IMR-90 (cell line): ENCODE measurements at regions not wholly inside any gene's neighbourhood (a gene's known extent, or its start where the extent isn't known, plus 50 kb on each side); places are given as distances from the start of the nearest gene placed in this dataset.

Source experiments
- BHLHE40 ChIP-seq: fragments of 150-350 bp; IDR thresholded peaks from 2 replicates; pipeline ENCODE4 v1.6.1; 2016; ENCODE audit warnings: mild to moderate bottlenecking, low read depth, low read length
- CEBPB ChIP-seq: IDR thresholded peaks from 2 replicates; pipeline ENCODE4 v1.6.1; 2012; ENCODE audit warnings: low read depth, low read length, improper control_type of control experiment
- CHD1 ChIP-seq: IDR thresholded peaks from 2 replicates; pipeline ENCODE4 v1.6.1; 2012; ENCODE audit warnings: low read depth, low read length, improper control_type of control experiment
- CTCF ChIP-seq: conservative IDR thresholded peaks from 2 replicates; pipeline ENCODE4 v1.5.1; 2012; ENCODE audit warnings: mild to moderate bottlenecking, low read depth, low read length, improper control_type of control experiment
- ELK1 ChIP-seq: fragments of 150-350 bp; IDR thresholded peaks from 2 replicates; pipeline ENCODE4 v1.6.1; 2016; ENCODE audit warnings: low read depth, mild to moderate bottlenecking, low read length, moderate library complexity, borderline replicate concordance
- FOS ChIP-seq: fragments of 150-350 bp; IDR thresholded peaks from 2 replicates; pipeline ENCODE4 v1.6.1; 2016; ENCODE audit warnings: low read depth, low read length
- MAFK ChIP-seq: IDR thresholded peaks from 2 replicates; pipeline ENCODE4 v1.6.1; 2012; ENCODE audit warnings: low read depth, low read length, improper control_type of control experiment
- MAZ ChIP-seq: IDR thresholded peaks from 2 replicates; pipeline ENCODE4 v1.6.1; 2012; ENCODE audit warnings: low read depth, mild to moderate bottlenecking, low read length, improper control_type of control experiment, moderate library complexity, borderline replicate concordance
- MXI1 ChIP-seq: IDR thresholded peaks from 2 replicates; pipeline ENCODE4 v1.6.1; 2012; ENCODE audit warnings: low read depth, mild to moderate bottlenecking, low read length, moderate library complexity, borderline replicate concordance
- POLR2A ChIP-seq: IDR thresholded peaks from 2 replicates; pipeline ENCODE4 v1.6.1; 2012; ENCODE audit warnings: mild to moderate bottlenecking, low read depth, low read length
- RAD21 ChIP-seq: IDR thresholded peaks from 2 replicates; pipeline ENCODE4 v1.6.1; 2012; ENCODE audit warnings: low read length, improper control_type of control experiment
- RCOR1 ChIP-seq: IDR thresholded peaks from 2 replicates; pipeline ENCODE4 v1.6.1; 2012; ENCODE audit warnings: mild to moderate bottlenecking, low read length, improper control_type of control experiment; ENCODE audit not compliant: insufficient replicate concordance
- RFX5 ChIP-seq: IDR thresholded peaks from 2 replicates; pipeline ENCODE4 v1.8.0; 2012; ENCODE audit warnings: low read depth, mild to moderate bottlenecking, low read length, moderate library complexity
- SMC3 ChIP-seq: fragments of 150-350 bp; IDR thresholded peaks from 2 replicates; pipeline ENCODE4 v1.6.1; 2016; ENCODE audit warnings: low read depth, mild to moderate bottlenecking, antibody characterized with exemption, low read length, moderate library complexity

GRCh38 chr4:19074036-19074435, 1052.5 kb upstream of the LCORL start:
- TF ChIP-seq POLR2A (no peak), CTCF (no peak), CHD1 (no peak), SMC3 (no peak), RAD21 (no peak), FOS (no peak), RFX5 (no peak), RCOR1 (no peak), MAFK (no peak), CEBPB (no peak), BHLHE40 (no peak), MXI1 (no peak), MAZ (no peak), ELK1 (no peak)
